Endothelial cell of umbilical vein (primary cell): ENCODE measurements at regions not wholly inside any gene's neighbourhood (a gene's known extent, or its start where the extent isn't known, plus 50 kb on each side); places are given as distances from the start of the nearest gene placed in this dataset.

Experiments
- BruUV-seq: library from RNA; stranded (reverse); fragments of 400-500 nt; replicated peaks from 2 replicates; lab custom pipeline; 2021; lab: Mats Ljungman, UMichigan
- CTCF ChIA-PET: fragments of 300-600, 350-600 bp; sonication (Branson Sonifier 250); formaldehyde crosslinking; loops from one replicate; lab custom pipeline; 2021; ENCODE audit warnings: antibody characterized with exemption, inconsistent platforms; lab: Charles Lee
- POLR2A ChIA-PET: fragments of 300-600, 350-600 bp; sonication (Branson Sonifier 250); formaldehyde crosslinking; loops from one replicate; lab custom pipeline; 2021; ENCODE audit warnings: antibody characterized with exemption, inconsistent platforms; lab: Charles Lee
- DNase-seq: peaks from one replicate; pipeline ENCODE4 v3.0.0-alpha.2; 2011; ENCODE audit warnings: low read depth, low spot score
- FAIRE-seq: peaks from 2 replicates; lab custom pipeline; 2011; peaks lifted over from hg19 to GRCh38; lab: Jason Lieb, UNC
- H2AFZ ChIP-seq: 2 replicates; pipeline ENCODE4 v1.6.0; 2012; ENCODE audit warnings: low read depth, low read length, control low read depth, inconsistent platforms
- H3K27ac ChIP-seq: 2 replicates; pipeline ENCODE4 v1.5.1; 2011; ENCODE audit warnings: low read depth, mild to moderate bottlenecking, control low read depth, low read length, moderate library complexity; ENCODE audit not compliant: insufficient read depth
- H3K27me3 ChIP-seq, 2 experiments: 2 replicates each; pipeline versions ENCODE4 v1.6.0 to v1.6.1; 2011; ENCODE audit warnings: low read length in 2 of 2, mixed read lengths in 1 of 2; ENCODE audit not compliant: control insufficient read depth in 2 of 2, insufficient read depth in 2 of 2
- H3K36me3 ChIP-seq, 2 experiments: 2 replicates in 1 of 2; 3 replicates in 1 of 2; pipeline ENCODE4 v1.5.1; 2011; ENCODE audit warnings: low read length in 2 of 2, mild to moderate bottlenecking in 1 of 2, moderate library complexity in 1 of 2; ENCODE audit not compliant: control insufficient read depth in 2 of 2, insufficient read depth in 2 of 2; ENCODE audit errors: extremely low read depth in 1 of 2
- H3K4me1 ChIP-seq: 3 replicates; pipeline ENCODE4 v1.5.1; 2011; ENCODE audit warnings: mild to moderate bottlenecking, low read length; ENCODE audit not compliant: control insufficient read depth, insufficient read depth; ENCODE audit errors: extremely low read depth
- H3K4me2 ChIP-seq: 2 replicates; pipeline ENCODE4 v1.6.1; 2011; ENCODE audit warnings: low read length, control low read depth, mixed read lengths; ENCODE audit not compliant: insufficient read depth
- H3K4me3 ChIP-seq, 3 experiments: fragments of 200-600 bp in 1 of 3; sonication (generic), shearing (Covaris generic) in 1 of 3; replicated peaks in 1 of 3; 2 replicates each; pipeline ENCODE4 v1.5.1; 2011 to 2016; ENCODE audit warnings: control low read depth in 3 of 3, low read length in 3 of 3, mild to moderate bottlenecking in 2 of 3, inconsistent platforms in 1 of 3, low read depth in 1 of 3, moderate library complexity in 1 of 3; ENCODE audit not compliant: insufficient read depth in 1 of 3
- H3K79me2 ChIP-seq: 2 replicates; pipeline ENCODE4 v1.6.0; 2012; ENCODE audit warnings: low read length, inconsistent platforms; ENCODE audit not compliant: control insufficient read depth, insufficient read depth
- H3K9ac ChIP-seq: replicated peaks from 2 replicates; pipeline ENCODE3; 2011; ENCODE audit warnings: low read length, control low read depth; ENCODE audit not compliant: insufficient read depth; ENCODE audit errors: extremely low read depth
- H3K9me1 ChIP-seq: replicated peaks from 3 replicates; pipeline ENCODE4 v1.6.0; 2011; ENCODE audit warnings: mild to moderate bottlenecking, low read length; ENCODE audit not compliant: control insufficient read depth, insufficient read depth; ENCODE audit errors: extremely low read depth
- H3K9me3 ChIP-seq: replicated peaks from 2 replicates; pipeline ENCODE4 v1.5.1; 2012; ENCODE audit warnings: low read length, inconsistent platforms; ENCODE audit not compliant: control insufficient read depth, insufficient read depth
- H4K20me1 ChIP-seq: replicated peaks from 2 replicates; pipeline ENCODE3; 2011; ENCODE audit warnings: mild to moderate bottlenecking, low read length; ENCODE audit not compliant: control insufficient read depth, insufficient read depth; ENCODE audit errors: extremely low read depth
- CTCF ChIP-seq, 2 donors: IDR thresholded peaks; 1 replicate in 1 of 2; 2 replicates in 1 of 2; pipeline ENCODE4 v1.5.1; 2011; ENCODE audit warnings: low read length in 2 of 2, mild to moderate bottlenecking in 2 of 2, moderate library complexity in 2 of 2, control low read depth in 1 of 2, inconsistent platforms in 1 of 2, low read depth in 1 of 2; ENCODE audit not compliant: insufficient read depth in 1 of 2; ENCODE audit errors: extremely low read depth in 1 of 2
- EZH2 ChIP-seq: IDR thresholded peaks from 2 replicates; pipeline ENCODE4 v1.6.1; 2012; ENCODE audit warnings: borderline replicate concordance, low read depth, mild to moderate bottlenecking, moderate library complexity, low read length, inconsistent platforms; ENCODE audit not compliant: severe bottlenecking
- FOS ChIP-seq: IDR thresholded peaks from 2 replicates; pipeline ENCODE4 v1.6.1; 2011; ENCODE audit warnings: mild to moderate bottlenecking, low read length, moderate library complexity, borderline replicate concordance; ENCODE audit not compliant: insufficient read depth
- GATA2 ChIP-seq: IDR thresholded peaks from 2 replicates; pipeline ENCODE4 v1.7.0; 2011; ENCODE audit warnings: low read depth, mild to moderate bottlenecking, moderate library complexity, mixed read lengths, low read length; ENCODE audit not compliant: insufficient read length, insufficient read depth
- JUN ChIP-seq: IDR thresholded peaks from 2 replicates; pipeline ENCODE4 v1.6.1; 2011; ENCODE audit warnings: borderline replicate concordance, low read depth; ENCODE audit not compliant: insufficient read length, insufficient read depth
- MAX ChIP-seq: IDR thresholded peaks from 2 replicates; pipeline ENCODE4 v1.6.1; 2011; ENCODE audit not compliant: insufficient read depth, insufficient read length
- MYC ChIP-seq: IDR thresholded peaks from one replicate; pipeline ENCODE4 v1.6.1; 2011; ENCODE audit warnings: mild to moderate bottlenecking, low read depth, low read length
- POLR2A ChIP-seq: IDR thresholded peaks from 2 replicates; pipeline ENCODE4 v1.6.1; 2012; ENCODE audit warnings: low read depth, mild to moderate bottlenecking, control low read depth, low read length
- POLR2AphosphoS5 ChIP-seq: IDR thresholded peaks from 2 replicates; pipeline ENCODE4 v1.6.1; 2012; ENCODE audit warnings: low read depth, mild to moderate bottlenecking, control low read depth, low read length, moderate library complexity; ENCODE audit not compliant: insufficient read depth
- dilution Hi-C: fragments of 300-500 bp; cut with MboI; formaldehyde crosslinking; loops from one replicate; pipeline ENCODE4 v1.15.0; 2019; ENCODE audit warnings: low sequenced_read_pairs; ENCODE audit not compliant: extremely low pct_ligation_motif_present
- intact Hi-C: fragments of 100-400 bp; cut with micrococcal nuclease; formaldehyde crosslinking; loops from one replicate; pipeline ENCODE4 v1.10.0; 2022

GRCh38 chr13:106173346-106173745 is 362.1 kb downstream of the EFNB2 start:
- dilution Hi-C loops (no loop called here), intact Hi-C loops (no loop called here)
- no peaks in the 10 kb centered on the region for H3K4me1 ChIP-seq
- DNase-seq, result no peak
- no peak overlapping the region for H3K4me3 ChIP-seq
- POLR2A ChIA-PET, result no interaction called here
- CTCF ChIA-PET, result interaction anchor here (0.9 kb wide), 1 partner anchor 17 kb away, joined by 3 read pairs; no protein-coding TSS in a partner anchor
- no peaks in the 10 kb centered on the region for H3K79me2 ChIP-seq
- no peaks in the 10 kb centered on the region for H3K9me1 ChIP-seq
- no peak for TF ChIP-seq JUN
- TF ChIP-seq POLR2A, result no peak
- TF ChIP-seq FOS, result no peak
- TF ChIP-seq EZH2, result no peak
- TF ChIP-seq POLR2AphosphoS5, result no peak
- TF ChIP-seq MYC, result no peak
- no peak for TF ChIP-seq MAX
- no peak for TF ChIP-seq GATA2
- no peak for TF ChIP-seq CTCF (IDR thresholded peaks at IDR 0.05; ENCODE audit: extremely low read depth in 1 of 2, insufficient read depth in 1 of 2, low read depth in 1 of 2, low read length in 2 of 2)
- H3K9me3 ChIP-seq, result no peaks in the 10 kb centered on the region
- BruUV-seq, result no TSS peak
- no peak overlapping the region for H3K9ac ChIP-seq
- no peak overlapping the region for H3K27ac ChIP-seq
- H3K27me3 ChIP-seq, result no peaks in the 10 kb centered on the region
- no peak overlapping the region for H3K4me2 ChIP-seq
- no peaks in the 10 kb centered on the region for H4K20me1 ChIP-seq
- no peaks in the 10 kb centered on the region for H3K36me3 ChIP-seq
- no peak for FAIRE-seq
- no peak overlapping the region for H2AFZ ChIP-seq
